GM04504 (cell line): ENCODE measurements at regions not wholly inside any gene's neighbourhood (a gene's known extent, or its start where the extent isn't known, plus 50 kb on each side); places are given as distances from the start of the nearest gene placed in this dataset.

ENCODE experiments used
- DNase-seq: peaks from one replicate; pipeline ENCODE4 v3.0.0-alpha.2; 2012; ENCODE audit warnings: low read depth

GRCh38 chr6:56407883-56408410 lies 160.6 kb upstream of the COL21A1 start:
- no peak for DNase-seq

GRCh38 chr6:56406276-56407269 lies 159.2 kb upstream of the COL21A1 start:
- no peak for DNase-seq

- no peak for DNase-seq
These were observed 157.2 kb upstream of the COL21A1 start for GRCh38 chr6:56404599-56404998.

GRCh38 chr6:56403745-56404144 lies 156.4 kb upstream of the COL21A1 start:
- no peak for DNase-seq

- DNase-seq, result no peak
These were observed 154.2 kb upstream of the COL21A1 start for GRCh38 chr6:56401477-56402070.

- DNase-seq, result no peak
These were observed 152.9 kb upstream of the COL21A1 start for GRCh38 chr6:56400273-56400672.

GRCh38 chr6:56399672-56400263 lies 152.4 kb upstream of the COL21A1 start:
- no peak for DNase-seq

- no peak for DNase-seq
These were observed 151.9 kb upstream of the COL21A1 start for GRCh38 chr6:56399250-56399671.

- no peak for DNase-seq
These were observed 149.1 kb upstream of the COL21A1 start for GRCh38 chr6:56396435-56396834.

- DNase-seq, result no peak
These were observed 146.5 kb upstream of the COL21A1 start for GRCh38 chr6:56393615-56394612.

- DNase-seq, result no peak
These were observed 141.0 kb upstream of the COL21A1 start for GRCh38 chr6:56388415-56388755.

- no peak for DNase-seq
These were observed 140.4 kb upstream of the COL21A1 start for GRCh38 chr6:56387621-56388414.

GRCh38 chr6:56386717-56387116 lies 139.3 kb upstream of the COL21A1 start:
- DNase-seq, result no peak

GRCh38 chr6:56385981-56386593 lies 138.7 kb upstream of the COL21A1 start:
- no peak for DNase-seq

- no peak for DNase-seq
These were observed 135.8 kb upstream of the COL21A1 start for GRCh38 chr6:56383160-56383559.

- DNase-seq, result no peak
These were observed 135.1 kb upstream of the COL21A1 start for GRCh38 chr6:56382416-56382940.

GRCh38 chr6:56381801-56382251 lies 134.4 kb upstream of the COL21A1 start:
- no peak for DNase-seq

- DNase-seq, result no peak
These were observed 133.1 kb upstream of the COL21A1 start for GRCh38 chr6:56380476-56380875.

- DNase-seq, result no peak
These were observed 131.7 kb upstream of the COL21A1 start for GRCh38 chr6:56378966-56379585.
